Ovary (tissue), 7 donors: ENCODE measurements at regions not wholly inside any gene's neighbourhood (a gene's known extent, or its start where the extent isn't known, plus 50 kb on each side); places are given as distances from the start of the nearest gene placed in this dataset.
A peak's percentile ranks its signal among the peaks of the same experiment; 100 is the strongest.

Experiments used
- DNase-seq, 5 donors: peaks; one replicate each; pipeline ENCODE4 v3.0.0-alpha.2; 2019 to 2020
- H3K27ac ChIP-seq, 2 donors: fragments of 200-600 bp; one replicate each; pipeline versions ENCODE4 v1.5.1 to v1.8.0; 2019 to 2022
- H3K27me3 ChIP-seq: fragments of 200-600 bp; one replicate; pipeline ENCODE4 v1.8.0; 2022
- H3K36me3 ChIP-seq: fragments of 200-600 bp; sonication (generic); one replicate; pipeline ENCODE4 v1.5.1; 2019
- H3K4me1 ChIP-seq: one replicate; pipeline ENCODE4 v1.8.1; 2013; ENCODE audit warnings: mild to moderate bottlenecking, moderate library complexity; ENCODE audit not compliant: insufficient read depth
- H3K4me3 ChIP-seq: fragments of 200-600 bp; sonication (generic); one replicate; pipeline ENCODE4 v1.5.1; 2017
- H3K9me3 ChIP-seq, 2 donors: fragments of 200-600 bp in 1 of 2; sonication (generic) in 1 of 2; one replicate each; pipeline versions ENCODE4 v1.5.1 to v1.8.1; 2013 to 2019; ENCODE audit warnings: mild to moderate bottlenecking in 1 of 2, moderate library complexity in 1 of 2
- CTCF ChIP-seq, 3 donors: fragments of 450-650 bp in 2 of 3; fragments of 200-600 bp in 1 of 3; IDR thresholded peaks; one replicate each; pipeline versions ENCODE4 v1.5.1 to v1.8.0; 2016 to 2022; ENCODE audit warnings: antibody characterized with exemption in 3 of 3, mild to moderate bottlenecking in 1 of 3
- EP300 ChIP-seq: sonication (generic); formaldehyde crosslinking; IDR thresholded peaks from one replicate; pipeline ENCODE4 v1.6.1; 2017; ENCODE audit warnings: antibody characterized with exemption
- POLR2A ChIP-seq: fragments of 450-650 bp; IDR thresholded peaks from one replicate; pipeline ENCODE4 v1.6.1; 2017; ENCODE audit warnings: antibody characterized with exemption, mild to moderate bottlenecking, moderate library complexity
- WGBS, 3 donors: extraction: QIAGEN DNeasy Blood & Tissue Kit in 1 of 3; methylation state at CpG; one replicate each; pipeline versions ENCODE4 v1.1.5 to v1.1.7; 2013 to 2017; 5-methylcytosine and 5-hydroxymethylcytosine counted together
- intact Hi-C, 4 donors: fragments of 100-400 bp; cut with DNase I; formaldehyde crosslinking; loops; one replicate each; pipeline versions ENCODE4 v1.11.0 to v1.15.1; 2022 to 2023
- donor health status: DM: no; HTN: no; CAD: no; lungs with moderate emphysema.
- donor health status: DM: no; HTN: no; CAD: no.
- donor health status: Bipolar disorder and iron deficiency.
- donor health status: DM: no; HTN: no; CAD: no.
- donor health status: DM: yes; HTN: yes; CAD: no.

- H3K9me3 ChIP-seq = no peaks in the 10 kb centered on the region
- intact Hi-C loops = no loop called here
- no peak overlapping the region for H3K4me3 ChIP-seq
- no peaks in the 10 kb centered on the region for H3K27me3 ChIP-seq
- H3K36me3 ChIP-seq = no peaks in the 10 kb centered on the region
- no peak for DNase-seq
- H3K4me1 ChIP-seq = peaks cover 6% of the 10 kb centered on the region
- TF ChIP-seq POLR2A (no peak), CTCF (IDR thresholded peaks at IDR 0.05) (no peak), EP300 (no peak)
- no peak overlapping the region for H3K27ac ChIP-seq
- 55 to 56% (median 56%) methylated on average over 3 of the region's 3 CpGs for WGBS, 3 donors
These were observed 248.5 kb upstream of the DIAPH2 start for GRCh38 chrX:96436105-96436504.

- WGBS, 3 donors = 76 to 84% (median 84%) methylated on average over 1 of the region's 1 CpG
- H3K4me1 ChIP-seq = no peaks in the 10 kb centered on the region
- H3K27me3 ChIP-seq = no peaks in the 10 kb centered on the region
- no peak overlapping the region for H3K4me3 ChIP-seq
- intact Hi-C loops = no loop called here
- no peak for DNase-seq
- no peak for TF ChIP-seq POLR2A
- H3K27ac ChIP-seq = no peak overlapping the region
- H3K36me3 ChIP-seq = no peaks in the 10 kb centered on the region
- H3K9me3 ChIP-seq = no peaks in the 10 kb centered on the region
These were observed 245.8 kb upstream of the DIAPH2 start for GRCh38 chrX:96438803-96439202.

GRCh38 chrX:96440941-96441340 is 243.7 kb upstream of the DIAPH2 start:
- no peak overlapping the region for H3K27ac ChIP-seq
- no peaks in the 10 kb centered on the region for H3K9me3 ChIP-seq
- intact Hi-C loops = no loop called here
- peak; percentile 14 to 63 (median 37) for DNase-seq
- 72 to 81% (median 75%) methylated on average over 6 of the region's 6 CpGs for WGBS, 3 donors
- TF ChIP-seq POLR2A (no peak), CTCF (IDR thresholded peaks at IDR 0.05) (no peak), EP300 (no peak)
- H3K4me1 ChIP-seq = no peaks in the 10 kb centered on the region
- H3K4me3 ChIP-seq = no peak overlapping the region
- H3K36me3 ChIP-seq = no peaks in the 10 kb centered on the region
- H3K27me3 ChIP-seq = no peaks in the 10 kb centered on the region

- DNase-seq = no peak
- TF ChIP-seq CTCF (IDR thresholded peaks at IDR 0.05) (no peak), EP300 (no peak), POLR2A (no peak)
- H3K4me1 ChIP-seq = no peaks in the 10 kb centered on the region
- H3K9me3 ChIP-seq = no peaks in the 10 kb centered on the region
- intact Hi-C loops = no loop called here
- no peak overlapping the region for H3K4me3 ChIP-seq
- H3K27ac ChIP-seq = no peak overlapping the region
- H3K36me3 ChIP-seq = no peaks in the 10 kb centered on the region
- H3K27me3 ChIP-seq = no peaks in the 10 kb centered on the region
- WGBS, 3 donors = 64 to 76% (median 70%) methylated on average over 9 of the region's 9 CpGs
These were observed 239.0 kb upstream of the DIAPH2 start for GRCh38 chrX:96445531-96446065.

- H3K27me3 ChIP-seq = no peaks in the 10 kb centered on the region
- WGBS, 3 donors = 71 to 82% (median 74%) methylated on average over 3 of the region's 3 CpGs
- DNase-seq = no peak
These were observed 238.1 kb upstream of the DIAPH2 start for GRCh38 chrX:96446524-96446923.

More at GRCh38 chrX:96446524-96446923, 238.1 kb upstream of the DIAPH2 start:
- no peak for TF ChIP-seq CTCF (IDR thresholded peaks at IDR 0.05)
- no peak for TF ChIP-seq EP300
- TF ChIP-seq POLR2A = no peak
- H3K36me3 ChIP-seq = no peaks in the 10 kb centered on the region
- H3K4me3 ChIP-seq = no peak overlapping the region
- H3K4me1 ChIP-seq = no peaks in the 10 kb centered on the region
- intact Hi-C loops = no loop called here
- no peaks in the 10 kb centered on the region for H3K9me3 ChIP-seq
- H3K27ac ChIP-seq = no peak overlapping the region
